Right cardiac atrium (tissue), 5 donors: ENCODE measurements at regions not wholly inside any gene's neighbourhood (a gene's known extent, or its start where the extent isn't known, plus 50 kb on each side); places are given as distances from the start of the nearest gene placed in this dataset.
"Not testable (repeated sequence)": the region's sequence is repeated elsewhere in the genome, so short reads cannot be mapped to it uniquely, and the experiment has no call there.

Source experiments
- ATAC-seq, 2 donors: fragments of 200-7000 bp; cut with Tn5 transposase; one replicate each; pipeline versions ENCODE4 v1.8.0 to v1.9.1; 2020; ENCODE audit warnings: moderate library complexity in 2 of 2, mild to moderate bottlenecking in 1 of 2
- DNase-seq, 3 donors: peaks; one replicate each; pipeline ENCODE4 v3.0.0-alpha.2; 2020
- H3K27ac ChIP-seq: one replicate; pipeline ENCODE4 v1.5.1; 2013; ENCODE audit warnings: mild to moderate bottlenecking, low read length, control low read depth, moderate library complexity
- H3K27me3 ChIP-seq: one replicate; pipeline ENCODE4 v1.6.1; 2013; ENCODE audit not compliant: control insufficient read depth, insufficient read depth
- H3K4me1 ChIP-seq: one replicate; pipeline ENCODE4 v1.6.1; 2013; ENCODE audit warnings: low read length; ENCODE audit not compliant: control insufficient read depth, insufficient read depth
- H3K4me3 ChIP-seq: one replicate; pipeline ENCODE4 v1.5.1; 2013; ENCODE audit warnings: low read length, control low read depth
- H3K9me3 ChIP-seq: one replicate; pipeline ENCODE4 v1.6.1; 2013; ENCODE audit warnings: low read length; ENCODE audit not compliant: control insufficient read depth
- WGBS: extraction: QIAGEN DNeasy Blood & Tissue Kit; methylation state at CpG from one replicate; pipeline ENCODE4 v1.1.7; 2013; 5-methylcytosine and 5-hydroxymethylcytosine counted together
- intact Hi-C, 4 donors: fragments of 100-400 bp; cut with DNase I; formaldehyde crosslinking; loops; one replicate each; pipeline versions ENCODE4 v1.11.0 to v1.14.0; 2022 to 2023
- donor health status: healthy with polysubstance abuse.
- donor health status: DM: no; HTN: yes; CAD: no.
- donor health status: DM: no; HTN: no; CAD: no.
- donor health status: DM: no; HTN: yes; CAD: no; lungs with severe emphysema.
- donor health status: DM: yes; HTN: yes; CAD: no.

DNA sequence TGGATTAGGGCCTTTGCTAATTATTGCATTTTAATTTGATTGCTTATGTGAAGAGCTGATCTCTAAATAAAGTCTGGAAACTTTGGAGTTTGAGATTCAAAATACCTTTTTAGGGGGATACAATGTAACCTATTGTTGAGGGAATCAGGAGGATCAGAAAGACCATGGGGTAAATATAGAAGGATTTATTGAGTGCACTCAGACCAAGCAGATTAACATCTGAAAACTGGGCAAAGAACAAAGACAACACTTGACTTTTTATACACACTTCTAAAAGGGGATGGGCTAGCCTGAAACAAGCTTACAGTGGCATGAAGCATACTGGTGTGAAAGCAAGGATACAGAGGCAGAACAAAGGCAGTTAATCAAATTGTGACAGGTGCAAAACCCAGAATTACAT, 174.3 kb downstream of the MRPS30 start:
- intact Hi-C loops: no loop called here
- DNase-seq (no peak), ATAC-seq (no peak)
- Histone ChIP-seq H3K27ac (no peak overlapping the region), H3K9me3 (peaks cover 6% of the 10 kb centered on the region), H3K27me3 (no peaks in the 10 kb centered on the region), H3K4me1 (no peaks in the 10 kb centered on the region), H3K4me3 (no peak overlapping the region)

GRCh38 chr5:44987026-44987425, 178.3 kb downstream of the MRPS30 start:
- DNase-seq (no peak), ATAC-seq (no peak)
- no peaks in the 10 kb centered on the region for H3K27me3 ChIP-seq
- no peaks in the 10 kb centered on the region for H3K4me1 ChIP-seq
- H3K9me3 ChIP-seq: peaks cover 4% of the 10 kb centered on the region
- no peak overlapping the region for H3K4me3 ChIP-seq
- intact Hi-C loops: no loop called here
- H3K27ac ChIP-seq: no peak overlapping the region

DNA sequence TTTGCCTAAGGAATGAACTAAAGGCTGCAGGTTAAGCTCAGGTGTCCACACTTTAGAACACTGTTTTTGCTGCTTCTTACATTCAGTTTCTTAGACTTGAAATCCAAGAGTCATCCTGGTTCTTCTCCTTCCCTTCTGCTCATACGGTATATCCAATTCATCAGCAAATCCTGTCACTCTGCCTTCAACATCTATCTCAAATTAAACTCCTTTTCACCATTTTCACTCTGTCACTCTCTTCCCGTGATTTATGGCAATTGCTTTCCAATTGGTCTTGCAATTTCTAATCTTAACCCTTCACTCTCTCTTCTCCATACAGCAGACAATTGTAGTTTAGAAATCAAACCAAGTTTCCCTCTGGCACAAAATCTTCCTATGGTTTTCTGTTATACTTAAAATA, 182.9 kb downstream of the MRPS30 start:
- H3K27ac ChIP-seq: no peak overlapping the region
- no peak for DNase-seq
- intact Hi-C loops: no loop called here
- H3K9me3 ChIP-seq: no peaks in the 10 kb centered on the region
- no peaks in the 10 kb centered on the region for H3K27me3 ChIP-seq
- ATAC-seq: no peak
- H3K4me3 ChIP-seq: no peak overlapping the region
- WGBS: 63% methylated on average over 2 of the region's 2 CpGs
- no peaks in the 10 kb centered on the region for H3K4me1 ChIP-seq

DNA sequence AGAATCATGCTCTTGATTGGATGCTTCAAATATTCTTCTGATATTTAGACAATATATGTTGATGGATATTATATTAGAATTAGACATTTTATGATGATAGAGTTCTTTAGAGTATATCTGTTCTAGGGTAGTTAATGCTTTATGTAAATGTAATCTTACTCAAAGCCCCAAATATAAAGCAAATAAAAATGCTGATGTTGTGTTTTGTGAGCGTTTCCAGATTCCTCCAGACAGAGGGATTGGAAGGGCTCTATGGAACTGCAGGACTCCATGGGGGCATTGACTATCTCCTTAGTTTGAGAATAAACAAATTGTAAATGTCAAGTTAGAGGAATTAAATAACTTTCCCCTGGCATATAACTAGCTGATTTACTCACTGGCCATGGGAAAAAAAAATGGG, 184.5 kb downstream of the MRPS30 start:
- intact Hi-C loops: no loop called here
- no peaks in the 10 kb centered on the region for H3K9me3 ChIP-seq
- no peaks in the 10 kb centered on the region for H3K27me3 ChIP-seq
- DNase-seq (no peak), ATAC-seq (no peak)
- H3K27ac ChIP-seq: no peak overlapping the region
- 75% methylated on average over 1 of the region's 1 CpG for WGBS
- H3K4me3 ChIP-seq: no peak overlapping the region
- no peaks in the 10 kb centered on the region for H3K4me1 ChIP-seq

DNA sequence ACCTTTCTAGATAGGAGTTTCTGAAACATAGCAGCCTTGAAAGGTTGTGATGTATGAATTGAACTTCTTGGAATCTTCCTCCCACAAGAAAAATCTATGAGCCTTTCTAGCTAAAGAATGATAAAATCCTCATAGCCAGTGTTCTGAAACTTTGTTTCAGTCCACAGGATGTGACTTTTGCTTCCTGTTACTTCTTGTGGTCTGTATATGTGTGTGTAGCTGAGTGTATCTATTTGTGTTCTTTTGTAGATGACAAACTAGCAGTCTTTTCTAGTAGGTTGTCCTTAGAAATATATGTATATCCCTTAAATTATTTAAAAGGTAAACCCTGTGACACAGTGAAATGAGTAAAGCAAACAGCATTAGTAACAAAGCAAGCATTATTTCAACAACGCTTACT, 188.8 kb downstream of the MRPS30 start:
- DNase-seq (no peak), ATAC-seq (no peak)
- H3K27ac ChIP-seq: no peak overlapping the region
- no peaks in the 10 kb centered on the region for H3K9me3 ChIP-seq
- no peak overlapping the region for H3K4me3 ChIP-seq
- H3K27me3 ChIP-seq: no peaks in the 10 kb centered on the region
- intact Hi-C loops: no loop called here
- no peaks in the 10 kb centered on the region for H3K4me1 ChIP-seq
- WGBS: 96% methylated on average over 1 of the region's 1 CpG

- H3K27me3 ChIP-seq, DNase-seq, H3K9me3 ChIP-seq, H3K4me1 ChIP-seq, H3K27ac ChIP-seq, ATAC-seq, H3K4me3 ChIP-seq, intact Hi-C loops: not testable (repeated sequence)
- 82% methylated on average over 6 of the region's 6 CpGs for WGBS
Measured at GRCh38 chr5:45007102-45007501, 198.4 kb downstream of the MRPS30 start.

DNA sequence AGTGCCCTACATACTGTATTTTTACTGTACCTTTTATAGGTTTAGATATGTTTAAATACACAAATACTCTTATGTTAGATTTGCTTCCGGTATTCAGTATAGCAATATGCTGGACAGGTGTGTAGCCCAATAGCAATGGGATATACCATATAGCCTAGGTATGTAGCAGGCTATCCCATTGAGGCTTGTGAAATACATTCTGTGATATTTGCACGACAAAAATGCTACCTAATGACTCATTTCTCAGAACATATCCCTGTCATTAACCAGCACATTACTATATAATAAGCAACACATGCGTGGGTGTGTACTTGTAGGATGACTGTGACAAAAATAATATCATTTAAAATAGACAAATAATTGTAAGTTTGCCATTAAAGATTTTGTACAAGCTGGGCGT, 208.8 kb downstream of the MRPS30 start:
- no peak for ATAC-seq
- WGBS: 85% methylated on average over 4 of the region's 4 CpGs

GRCh38 chr5:45029553-45029952, 220.8 kb downstream of the MRPS30 start:
- Histone ChIP-seq H3K27ac (no peak overlapping the region), H3K4me3 (no peak overlapping the region), H3K9me3 (no peaks in the 10 kb centered on the region), H3K4me1 (no peaks in the 10 kb centered on the region), H3K27me3 (no peaks in the 10 kb centered on the region)
- intact Hi-C loops: no loop called here
- ATAC-seq (no peak), DNase-seq (no peak)
- WGBS: 60% methylated on average over 2 of the region's 2 CpGs

More for the DNA sequence above, 208.8 kb downstream of the MRPS30 start:
- Histone ChIP-seq H3K9me3 (no peaks in the 10 kb centered on the region), H3K4me1 (no peaks in the 10 kb centered on the region), H3K4me3 (no peak overlapping the region), H3K27ac (no peak overlapping the region), H3K27me3 (no peaks in the 10 kb centered on the region)
- intact Hi-C loops: no loop called here
- DNase-seq: no peak

DNA sequence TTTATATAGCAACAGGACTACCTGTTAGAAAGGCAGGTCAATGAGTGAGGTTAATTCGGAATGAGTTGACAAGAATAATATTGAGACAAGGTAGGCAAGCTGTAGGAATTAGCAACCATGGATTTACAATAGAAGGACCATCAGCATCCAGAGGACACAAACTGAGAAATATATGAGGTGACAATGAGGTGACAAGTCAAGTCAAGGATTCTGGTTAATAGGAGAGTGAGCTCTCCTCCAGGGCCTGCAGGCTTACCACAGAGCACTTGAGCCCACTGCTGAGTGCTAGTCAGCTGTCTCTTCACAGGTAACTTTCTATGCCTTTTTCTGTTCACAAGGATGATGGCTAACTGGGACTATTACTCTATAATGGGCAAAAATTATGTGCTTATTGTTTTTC, 227.2 kb downstream of the MRPS30 start:
- Histone ChIP-seq H3K27ac (no peak overlapping the region), H3K9me3 (no peaks in the 10 kb centered on the region), H3K4me3 (no peak overlapping the region), H3K4me1 (no peaks in the 10 kb centered on the region), H3K27me3 (no peaks in the 10 kb centered on the region)
- intact Hi-C loops: loop anchor here in 1 of 4 donors (10.0 kb wide), 1 partner anchor 739 kb away; no protein-coding TSS in a partner anchor
- 88% methylated on average over 1 of the region's 1 CpG for WGBS
- no peak for DNase-seq
- no peak for ATAC-seq

DNA sequence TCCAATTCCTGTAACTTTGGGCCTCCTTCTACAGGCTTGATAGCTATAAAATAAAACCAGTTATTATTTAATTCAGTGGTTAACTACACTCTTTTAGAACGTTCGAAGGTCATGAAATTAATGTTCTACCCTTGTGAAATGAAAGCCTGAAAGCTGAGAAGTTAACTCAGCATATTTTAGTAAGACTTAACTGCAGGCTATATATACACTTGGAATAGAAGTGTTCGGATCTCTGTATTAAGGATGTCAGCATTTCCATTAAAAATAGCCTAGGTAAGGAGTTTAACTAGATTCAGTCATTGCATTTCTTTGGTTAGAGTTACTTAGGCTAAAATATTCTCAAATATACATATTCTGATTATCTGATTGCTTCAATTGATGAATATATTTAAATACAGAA, 229.2 kb downstream of the MRPS30 start:
- Histone ChIP-seq H3K9me3 (no peaks in the 10 kb centered on the region), H3K4me1 (no peaks in the 10 kb centered on the region), H3K4me3 (no peak overlapping the region), H3K27me3 (no peaks in the 10 kb centered on the region), H3K27ac (no peak overlapping the region)
- DNase-seq (no peak), ATAC-seq (no peak)
- intact Hi-C loops: loop anchor here in 1 of 4 donors (10.0 kb wide), 1 partner anchor 737 kb away; no protein-coding TSS in a partner anchor
- WGBS: 62% methylated on average over 3 of the region's 3 CpGs

GRCh38 chr5:45038366-45038987, 229.7 kb downstream of the MRPS30 start:
- Histone ChIP-seq H3K27ac (no peak overlapping the region), H3K27me3 (no peaks in the 10 kb centered on the region), H3K9me3 (no peaks in the 10 kb centered on the region), H3K4me3 (no peak overlapping the region), H3K4me1 (no peaks in the 10 kb centered on the region)
- intact Hi-C loops: loop anchor here in 1 of 4 donors (10.0 kb wide), 1 partner anchor 736 kb away; no protein-coding TSS in a partner anchor
- ATAC-seq (no peak), DNase-seq (no peak)
- 20% methylated on average over 3 of the region's 3 CpGs for WGBS

- ATAC-seq (no peak), DNase-seq (no peak)
- H3K27me3 ChIP-seq: no peaks in the 10 kb centered on the region
- no peaks in the 10 kb centered on the region for H3K4me1 ChIP-seq
- intact Hi-C loops: loop anchor here in 1 of 4 donors (10.0 kb wide), 1 partner anchor 653 kb away; the partner anchor contains the start of gene HCN1
- no peaks in the 10 kb centered on the region for H3K9me3 ChIP-seq
- no peak overlapping the region for H3K27ac ChIP-seq
- 83% methylated on average over 1 of the region's 1 CpG for WGBS
- H3K4me3 ChIP-seq: no peak overlapping the region
Measured at GRCh38 chr5:45042283-45042682, 233.5 kb downstream of the MRPS30 start.
